ENCODE measurements at regions not wholly inside any gene's neighbourhood (a gene's known extent, or its start where the extent isn't known, plus 50 kb on each side); places are given as distances from the start of the nearest gene placed in this dataset.

- TF ChIP-seq GATA2 (IDR thresholded peaks at IDR 0.05; ENCODE audit: low read depth, low read length) (no peak; the same call in 1 of the 2 replicates), GATA3 (IDR thresholded peaks at IDR 0.05; ENCODE audit: low read depth, low read length) (no peak)
Measured at GRCh38 chr10:123348691-123349572, 194.7 kb downstream of the BUB3 start.
